ENCODE measurements at regions not wholly inside any gene's neighbourhood (a gene's known extent, or its start where the extent isn't known, plus 50 kb on each side); places are given as distances from the start of the nearest gene placed in this dataset.

GRCh38 chr21:35783721-35784120 lies 276.6 kb downstream of the SETD4 start:
- DNase-seq (no peak), ATAC-seq (no peak)
- Mint-ChIP-seq H3K27ac (no peak overlapping the region), H3K4me1 (ENCODE audit: low read depth) (no peaks in the 10 kb centered on the region), H3K9me3 (no peaks in the 10 kb centered on the region), H3K36me3 (ENCODE audit: low read depth) (no peaks in the 10 kb centered on the region), H3K27me3 (no peaks in the 10 kb centered on the region), H3K4me3 (no peak overlapping the region)
- TF ChIP-seq CTCF (IDR thresholded peaks at IDR 0.05): no peak
- CTCF ChIA-PET: no interaction called here
- POLR2A ChIA-PET: no interaction called here
- intact Hi-C loops (cut with micrococcal nuclease): no loop called here

GRCh38 chr21:35782667-35783066 lies 277.7 kb downstream of the SETD4 start:
- no peak for DNase-seq
- intact Hi-C loops (cut with micrococcal nuclease): no loop called here
- Mint-ChIP-seq H3K4me1 (ENCODE audit: low read depth) (no peaks in the 10 kb centered on the region), H3K36me3 (ENCODE audit: low read depth) (no peaks in the 10 kb centered on the region), H3K9me3 (no peaks in the 10 kb centered on the region), H3K27ac (no peak overlapping the region), H3K27me3 (peaks cover 1% of the 10 kb centered on the region), H3K4me3 (no peak overlapping the region)
- no peak for ATAC-seq
- POLR2A ChIA-PET: no interaction called here
- TF ChIP-seq CTCF (IDR thresholded peaks at IDR 0.05): no peak
- CTCF ChIA-PET: no interaction called here

- no peak for TF ChIP-seq CTCF (IDR thresholded peaks at IDR 0.05)
- peaks cover 4% of the 10 kb centered on the region for H3K27me3 Mint-ChIP-seq
- no peak overlapping the region for H3K27ac Mint-ChIP-seq
- H3K4me3 Mint-ChIP-seq: no peak overlapping the region
- no peaks in the 10 kb centered on the region for H3K9me3 Mint-ChIP-seq
- no peaks in the 10 kb centered on the region for H3K36me3 Mint-ChIP-seq (ENCODE audit: low read depth)
- DNase-seq (no peak), ATAC-seq (no peak)
- CTCF ChIA-PET: interaction anchor here (1.3 kb wide), 1 partner anchor 59 kb away, joined by 3 read pairs; no protein-coding TSS in a partner anchor
- POLR2A ChIA-PET: interaction anchor here (1.3 kb wide), 1 partner anchor 31 kb away, joined by 3 read pairs; no protein-coding TSS in a partner anchor
- H3K4me1 Mint-ChIP-seq (ENCODE audit: low read depth): no peaks in the 10 kb centered on the region
- intact Hi-C loops (cut with micrococcal nuclease): no loop called here
Measured at GRCh38 chr21:35780983-35781382, 279.3 kb downstream of the SETD4 start.

- no peak for TF ChIP-seq CTCF (IDR thresholded peaks at IDR 0.05)
- peaks cover 4% of the 10 kb centered on the region for H3K27me3 Mint-ChIP-seq
- CTCF ChIA-PET: no interaction called here
- H3K27ac Mint-ChIP-seq: no peak overlapping the region
- no peaks in the 10 kb centered on the region for H3K4me1 Mint-ChIP-seq (ENCODE audit: low read depth)
- no peaks in the 10 kb centered on the region for H3K36me3 Mint-ChIP-seq (ENCODE audit: low read depth)
- ATAC-seq (no peak), DNase-seq (no peak)
- no peak overlapping the region for H3K4me3 Mint-ChIP-seq
- intact Hi-C loops (cut with micrococcal nuclease): no loop called here
- POLR2A ChIA-PET: interaction anchor here (1.3 kb wide), 1 partner anchor 30 kb away, joined by 3 read pairs; no protein-coding TSS in a partner anchor
- H3K9me3 Mint-ChIP-seq: no peaks in the 10 kb centered on the region
Measured at GRCh38 chr21:35779690-35780570, 280.4 kb downstream of the SETD4 start.

- ATAC-seq (no peak), DNase-seq (no peak)
- Mint-ChIP-seq H3K4me3 (no peak overlapping the region), H3K27me3 (peaks cover 4% of the 10 kb centered on the region), H3K4me1 (ENCODE audit: low read depth) (no peaks in the 10 kb centered on the region), H3K27ac (no peak overlapping the region), H3K36me3 (ENCODE audit: low read depth) (no peaks in the 10 kb centered on the region), H3K9me3 (no peaks in the 10 kb centered on the region)
- CTCF ChIA-PET: no interaction called here
- POLR2A ChIA-PET: no interaction called here
- intact Hi-C loops (cut with micrococcal nuclease): no loop called here
- TF ChIP-seq CTCF (IDR thresholded peaks at IDR 0.05): no peak
Measured at GRCh38 chr21:35779167-35779566, 281.2 kb downstream of the SETD4 start.

Measured in activated CD8-positive, alpha-beta T cell treated with anti-CD3 and anti-CD28 coated beads for 36 hours (primary cell).